OCI-LY7 (cell line): ENCODE measurements at regions not wholly inside any gene's neighbourhood (a gene's known extent, or its start where the extent isn't known, plus 50 kb on each side); places are given as distances from the start of the nearest gene placed in this dataset.

ENCODE experiments used
- BruUV-seq: library from RNA; stranded (reverse); fragments of 400-500 nt; replicated peaks from 2 replicates; lab custom pipeline; 2021; lab: Mats Ljungman, UMichigan
- CTCF ChIA-PET: fragments of 300-600 bp; sonication (Branson Sonifier 250); formaldehyde crosslinking; loops from one replicate; lab custom pipeline; 2022; ENCODE audit warnings: antibody characterized with exemption; ENCODE audit not compliant: unreplicated experiment; lab: Charles Lee
- POLR2A ChIA-PET: fragments of 300-600 bp; sonication (Branson Sonifier 250); formaldehyde crosslinking; loops from one replicate; lab custom pipeline; 2022; ENCODE audit warnings: antibody characterized with exemption; lab: Charles Lee
- DNase-seq: peaks from one replicate; pipeline ENCODE4 v3.0.0-alpha.2; 2015; ENCODE audit warnings: low spot score
- H2AFZ ChIP-seq: fragments of 200-600 bp; sonication (generic), shearing (Covaris generic); 2 replicates; pipeline ENCODE4 v1.6.1; 2014; ENCODE audit warnings: mild to moderate bottlenecking, antibody characterized with exemption, low read length, moderate library complexity
- H3K27ac ChIP-seq: fragments of 200-600 bp; sonication (generic); 2 replicates; pipeline ENCODE4 v1.5.1; 2014; ENCODE audit warnings: mixed run types, low read depth, mild to moderate bottlenecking, moderate library complexity, low read length, inconsistent platforms; ENCODE audit not compliant: poor library complexity, severe bottlenecking
- H3K36me3 ChIP-seq: fragments of 200-600 bp; sonication (generic); 2 replicates; pipeline ENCODE4 v1.6.1; 2014; ENCODE audit warnings: mild to moderate bottlenecking, antibody characterized with exemption, low read length, moderate library complexity, mixed read lengths; ENCODE audit not compliant: insufficient read depth
- H3K4me1 ChIP-seq: fragments of 200-600 bp; sonication (generic); 2 replicates; pipeline ENCODE4 v1.5.1; 2014; ENCODE audit warnings: mild to moderate bottlenecking, low read length; ENCODE audit not compliant: insufficient read depth, poor library complexity, severe bottlenecking
- H3K4me2 ChIP-seq: fragments of 200-600 bp; sonication (generic); 2 replicates; pipeline ENCODE4 v1.6.1; 2014; ENCODE audit warnings: mild to moderate bottlenecking, low read length
- H3K4me3 ChIP-seq: fragments of 200-600 bp; sonication (generic); 2 replicates; pipeline ENCODE4 v1.5.1; 2014; ENCODE audit warnings: mild to moderate bottlenecking, low read depth, low read length; ENCODE audit not compliant: poor library complexity, severe bottlenecking
- H3K79me2 ChIP-seq: fragments of 200-600 bp; sonication (generic); 2 replicates; pipeline ENCODE4 v1.6.1; 2016; ENCODE audit warnings: low read depth, mild to moderate bottlenecking, low read length, moderate library complexity, mixed read lengths; ENCODE audit not compliant: insufficient read depth
- H3K9me2 ChIP-seq: fragments of 200-600 bp; sonication (generic); 2 replicates; pipeline ENCODE4 v1.6.1; 2016; ENCODE audit warnings: mild to moderate bottlenecking, low read length, mixed read lengths; ENCODE audit not compliant: insufficient read depth
- H3K9me3 ChIP-seq: fragments of 200-600 bp; sonication (generic); 2 replicates; pipeline ENCODE4 v1.6.1; 2014; ENCODE audit warnings: mild to moderate bottlenecking, mixed run types, low read length, mixed read lengths
- H4K20me1 ChIP-seq: fragments of 200-600 bp; sonication (generic); 2 replicates; pipeline ENCODE4 v1.6.1; 2014; ENCODE audit warnings: mild to moderate bottlenecking, antibody characterized with exemption, low read length, moderate library complexity, mixed read lengths; ENCODE audit not compliant: insufficient read depth
- CTCF ChIP-seq: fragments of 200-600 bp; sonication (generic); conservative IDR thresholded peaks from 2 replicates; pipeline ENCODE4 v1.5.1; 2014; ENCODE audit warnings: mild to moderate bottlenecking, antibody characterized with exemption, low read length, moderate library complexity, mixed read lengths
- EZH2phosphoT487 ChIP-seq: fragments of 200-600 bp; sonication (generic); IDR thresholded peaks from 2 replicates; pipeline ENCODE4 v1.6.1; 2018; ENCODE audit warnings: low read depth, borderline replicate concordance, mild to moderate bottlenecking, mixed run types, antibody characterized with exemption, low read length, moderate library complexity, mixed read lengths
- intact Hi-C: fragments of 100-400 bp; cut with micrococcal nuclease; formaldehyde crosslinking; loops from one replicate; pipeline ENCODE4 v1.10.0; 2022; ENCODE audit not compliant: unreplicated experiment

- H3K36me3 ChIP-seq: no peaks in the 10 kb centered on the region
- H3K9me3 ChIP-seq: no peaks in the 10 kb centered on the region
- no peak overlapping the region for H3K27ac ChIP-seq
- ChIA-PET CTCF (no interaction called here), POLR2A (no interaction called here)
- no peak for TF ChIP-seq CTCF
- TF ChIP-seq EZH2phosphoT487: no peak
- no TSS peak for BruUV-seq
- no peak overlapping the region for H3K4me3 ChIP-seq
- H3K79me2 ChIP-seq: no peaks in the 10 kb centered on the region
- no peaks in the 10 kb centered on the region for H4K20me1 ChIP-seq
- H2AFZ ChIP-seq: no peak overlapping the region
- intact Hi-C loops: no loop called here
- H3K9me2 ChIP-seq: no peaks in the 10 kb centered on the region
- H3K4me1 ChIP-seq: no peaks in the 10 kb centered on the region
- no peak overlapping the region for H3K4me2 ChIP-seq
- DNase-seq: no peak
Measured at GRCh38 chr2:118752762-118753429, 94.6 kb downstream of the EN1 start.

- H3K4me2 ChIP-seq: no peak overlapping the region
- H3K27ac ChIP-seq: no peak overlapping the region
- intact Hi-C loops: no loop called here
- no peak overlapping the region for H2AFZ ChIP-seq
- POLR2A ChIA-PET: interaction anchor here (0.6 kb wide), 2 partner anchors 48 to 710 kb away, joined by 3 read pairs; no protein-coding TSS in a partner anchor
- no peak overlapping the region for H3K4me3 ChIP-seq
- H3K4me1 ChIP-seq: no peaks in the 10 kb centered on the region
- no peaks in the 10 kb centered on the region for H3K79me2 ChIP-seq
- no peaks in the 10 kb centered on the region for H4K20me1 ChIP-seq
- H3K9me3 ChIP-seq: no peaks in the 10 kb centered on the region
- CTCF ChIA-PET: no interaction called here
- DNase-seq: no peak
- no TSS peak for BruUV-seq
- H3K9me2 ChIP-seq: no peaks in the 10 kb centered on the region
- H3K36me3 ChIP-seq: no peaks in the 10 kb centered on the region
- TF ChIP-seq EZH2phosphoT487: no peak
- TF ChIP-seq CTCF: no peak
Measured at GRCh38 chr2:118750959-118751565, 96.4 kb downstream of the EN1 start.
